Liver (tissue), 8 donors: ENCODE measurements at regions not wholly inside any gene's neighbourhood (a gene's known extent, or its start where the extent isn't known, plus 50 kb on each side); places are given as distances from the start of the nearest gene placed in this dataset.

Source experiments
- DNase-seq: peaks from one replicate; pipeline ENCODE4 v3.0.0-alpha.2; 2017; ENCODE audit warnings: low spot score
- H3K27ac ChIP-seq, 2 donors: one replicate each; pipeline ENCODE4 v1.7.0; 2013; ENCODE audit warnings: inconsistent platforms in 2 of 2, low read length in 2 of 2, control low read depth in 1 of 2, low read depth in 1 of 2, mild to moderate bottlenecking in 1 of 2
- H3K27me3 ChIP-seq, 4 donors: one replicate each; pipeline versions ENCODE4 v1.6.1 to v1.7.0; 2013; ENCODE audit warnings: low read length in 3 of 4, inconsistent platforms in 1 of 4, mild to moderate bottlenecking in 1 of 4, moderate library complexity in 1 of 4; ENCODE audit not compliant: control insufficient read depth in 4 of 4, insufficient read depth in 4 of 4
- H3K36me3 ChIP-seq, 4 donors: one replicate each; pipeline versions ENCODE4 v1.6.1 to v1.7.0; 2013; ENCODE audit warnings: low read length in 3 of 4, mild to moderate bottlenecking in 3 of 4, low read depth in 1 of 4, moderate library complexity in 1 of 4; ENCODE audit not compliant: control insufficient read depth in 4 of 4, insufficient read depth in 3 of 4
- H3K4me1 ChIP-seq, 4 donors: one replicate each; pipeline versions ENCODE4 v1.6.1 to v1.7.0; 2013; ENCODE audit warnings: low read length in 3 of 4, mild to moderate bottlenecking in 3 of 4, moderate library complexity in 1 of 4; ENCODE audit not compliant: control insufficient read depth in 4 of 4, insufficient read depth in 4 of 4
- H3K4me3 ChIP-seq, 3 donors: one replicate each; pipeline versions ENCODE4 v1.6.1 to v1.7.0; 2013; ENCODE audit warnings: low read length in 3 of 3, control low read depth in 1 of 3, low read depth in 1 of 3, mild to moderate bottlenecking in 1 of 3
- H3K9ac ChIP-seq, 2 donors: one replicate each; pipeline ENCODE4 v1.7.0; 2013; ENCODE audit warnings: low read length in 2 of 2, mild to moderate bottlenecking in 2 of 2, moderate library complexity in 2 of 2, control low read depth in 1 of 2, low read depth in 1 of 2
- H3K9me3 ChIP-seq, 4 donors: one replicate each; pipeline versions ENCODE4 v1.6.1 to v1.7.0; 2013; ENCODE audit warnings: low read length in 3 of 4; ENCODE audit not compliant: control insufficient read depth in 4 of 4
- ATF3 ChIP-seq: IDR thresholded peaks from 2 replicates; pipeline ENCODE4 v1.6.1; 2016; ENCODE audit warnings: antibody characterized with exemption
- CTCF ChIP-seq: fragments of 150-350 bp; IDR thresholded peaks from 2 replicates; pipeline ENCODE4 v1.5.1; 2017; ENCODE audit warnings: improper control_type of control experiment, low read depth, low read length; ENCODE audit not compliant: missing input control
- EGR1 ChIP-seq, 2 donors: IDR thresholded peaks; 2 replicates each; pipeline ENCODE4 v1.6.1; 2016 to 2018; ENCODE audit warnings: antibody characterized with exemption in 2 of 2, low read depth in 2 of 2
- FOXA1 ChIP-seq: IDR thresholded peaks from 2 replicates; pipeline ENCODE4 v1.6.1; 2016; ENCODE audit warnings: antibody characterized with exemption
- GABPA ChIP-seq, 2 donors: IDR thresholded peaks in 1 of 2; conservative IDR thresholded peaks in 1 of 2; 2 replicates each; pipeline ENCODE4 v1.6.1; 2016; ENCODE audit warnings: antibody characterized with exemption in 2 of 2, mild to moderate bottlenecking in 1 of 2, moderate library complexity in 1 of 2
- HNF4A ChIP-seq, 2 donors: conservative IDR thresholded peaks; 2 replicates each; pipeline ENCODE4 v1.6.1; 2016; ENCODE audit warnings: antibody characterized with exemption in 2 of 2, mild to moderate bottlenecking in 2 of 2
- HNF4G ChIP-seq: IDR thresholded peaks from 2 replicates; pipeline ENCODE4 v1.6.1; 2016; ENCODE audit warnings: antibody characterized with exemption
- JUND ChIP-seq, 2 donors: IDR thresholded peaks; 2 replicates each; pipeline ENCODE4 v1.6.1; 2016; ENCODE audit warnings: antibody characterized with exemption in 2 of 2
- NR2F2 ChIP-seq: IDR thresholded peaks from 2 replicates; pipeline ENCODE4 v1.6.1; 2016; ENCODE audit warnings: antibody characterized with exemption
- RXRA ChIP-seq, 2 donors: IDR thresholded peaks; 2 replicates each; pipeline ENCODE4 v1.6.1; 2017 to 2018; ENCODE audit warnings: antibody characterized with exemption in 2 of 2, mild to moderate bottlenecking in 1 of 2
- TAF1 ChIP-seq: conservative IDR thresholded peaks from 2 replicates; pipeline ENCODE4 v1.6.1; 2016; ENCODE audit warnings: antibody characterized with exemption, mild to moderate bottlenecking
- ZBTB33 ChIP-seq: IDR thresholded peaks from 2 replicates; pipeline ENCODE4 v1.6.1; 2016; ENCODE audit warnings: antibody characterized with exemption
- WGBS: extraction: QIAGEN DNeasy Blood & Tissue Kit; methylation state at CpG from one replicate; pipeline ENCODE4 v1.1.7; 2013; 5-methylcytosine and 5-hydroxymethylcytosine counted together
- donor health status: healthy.
- donor health status: healthy.
- donor health status: healthy.
- donor health status: healthy.
- donor health status: healthy.

GRCh38 chr7:89661876-89662275 is 492.4 kb upstream of the STEAP1 start:
- Histone ChIP-seq H3K4me1 (no peaks in the 10 kb centered on the region), H3K36me3 (no peaks in the 10 kb centered on the region)
- WGBS = 85% methylated on average over 2 of the region's 2 CpGs

GRCh38 chr7:89666136-89666835 is 488.0 kb upstream of the STEAP1 start:
- H3K4me1 ChIP-seq = no peaks in the 10 kb centered on the region
- 80% methylated on average over 4 of the region's 4 CpGs for WGBS
- H3K27ac ChIP-seq = no peak overlapping the region

More at GRCh38 chr7:89661876-89662275, 492.4 kb upstream of the STEAP1 start:
- Histone ChIP-seq H3K27ac (no peak overlapping the region), H3K27me3 (no peaks in the 10 kb centered on the region), H3K4me3 (no peak overlapping the region), H3K9ac (no peak overlapping the region), H3K9me3 (no peaks in the 10 kb centered on the region)
- TF ChIP-seq JUND (IDR thresholded peaks at IDR 0.05) (no peak), RXRA (IDR thresholded peaks at IDR 0.05) (no peak), TAF1 (no peak), ATF3 (no peak), HNF4A (conservative IDR thresholded peaks at IDR 0.05) (no peak), CTCF (no peak), HNF4G (no peak), ZBTB33 (no peak), EGR1 (IDR thresholded peaks at IDR 0.05; ENCODE audit: low read depth in 2 of 2) (no peak), NR2F2 (no peak)
- no peak for DNase-seq

More at GRCh38 chr7:89666136-89666835, 488.0 kb upstream of the STEAP1 start:
- Histone ChIP-seq H3K36me3 (no peaks in the 10 kb centered on the region), H3K9me3 (no peaks in the 10 kb centered on the region), H3K9ac (no peak overlapping the region), H3K4me3 (no peak overlapping the region), H3K27me3 (no peaks in the 10 kb centered on the region)
- no peak for DNase-seq
- TF ChIP-seq GABPA (IDR thresholded peaks at IDR 0.05 in 1 of 2, conservative IDR thresholded peaks at IDR 0.05 in 1 of 2) (no peak), ZBTB33 (no peak), HNF4G (no peak), HNF4A (conservative IDR thresholded peaks at IDR 0.05) (no peak), FOXA1 (no peak), JUND (IDR thresholded peaks at IDR 0.05) (no peak)
